Testis (tissue), 2 donors: ENCODE measurements at regions not wholly inside any gene's neighbourhood (a gene's known extent, or its start where the extent isn't known, plus 50 kb on each side); places are given as distances from the start of the nearest gene placed in this dataset.

Experiments used
- DNase-seq: peaks from one replicate; pipeline ENCODE4 v3.0.0-alpha.2; 2019
- H3K27ac ChIP-seq, 2 donors: fragments of 200-600 bp; sonication (generic); one replicate each; pipeline ENCODE4 v1.5.1; 2019
- H3K27me3 ChIP-seq: fragments of 200-600 bp; sonication (generic); one replicate; pipeline ENCODE4 v1.5.1; 2019
- H3K36me3 ChIP-seq: fragments of 200-600 bp; sonication (generic); one replicate; pipeline ENCODE4 v1.5.1; 2017; ENCODE audit warnings: low read depth; ENCODE audit errors: missing control alignments
- H3K4me1 ChIP-seq: fragments of 200-600 bp; sonication (generic); one replicate; pipeline ENCODE4 v1.5.1; 2019
- H3K4me3 ChIP-seq, 2 donors: fragments of 200-600 bp; sonication (generic); one replicate each; pipeline ENCODE4 v1.5.1; 2017 to 2019
- H3K9me3 ChIP-seq: fragments of 200-600 bp; sonication (generic); one replicate; pipeline ENCODE4 v1.5.1; 2017
- POLR2A ChIP-seq: fragments of 450-650 bp; IDR thresholded peaks from one replicate; pipeline ENCODE4 v1.6.1; 2017; ENCODE audit warnings: antibody characterized with exemption, mild to moderate bottlenecking, moderate library complexity
- WGBS, 2 donors: methylation state at CpG; one replicate each; pipeline ENCODE4 v1.1.5; 2018; 5-methylcytosine and 5-hydroxymethylcytosine counted together
- intact Hi-C: fragments of 100-400 bp; cut with DNase I; formaldehyde crosslinking; loops from one replicate; pipeline ENCODE4 v1.15.1; 2023; ENCODE audit warnings: low total_unique reads
- TF ChIP-seq, protein P1 (sequence below), 3 experiments: fragments of 450-650 bp in 2 of 3; fragments of 200-600 bp in 1 of 3; sonication (generic) in 1 of 3; IDR thresholded peaks; one replicate each; pipeline ENCODE4 v1.5.1; 2016 to 2019; ENCODE audit warnings: antibody characterized with exemption in 3 of 3, mild to moderate bottlenecking in 2 of 3, moderate library complexity in 1 of 3

DNA sequence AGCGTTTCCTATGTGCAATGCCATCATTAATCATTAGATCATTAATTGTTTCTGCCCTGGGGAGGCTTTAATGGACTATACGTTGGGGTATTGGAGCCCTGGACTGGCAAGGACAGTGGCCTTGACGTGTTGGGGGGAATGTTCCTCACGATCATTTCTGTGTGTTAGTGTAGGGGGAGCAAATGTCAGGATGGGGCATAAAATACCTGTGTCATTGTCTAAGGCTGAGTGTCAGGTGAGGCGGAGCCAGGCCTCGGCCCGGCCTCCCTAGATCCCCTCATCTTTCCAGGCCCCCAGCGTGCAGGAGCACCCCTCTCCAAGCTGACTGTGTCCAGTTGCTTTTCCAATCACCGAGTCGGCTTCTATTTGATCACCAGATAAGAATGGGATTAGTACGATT, 346.4 kb upstream of the SHH start:
- DNase-seq = no peak
- H3K27ac ChIP-seq = no peak overlapping the region
- H3K4me1 ChIP-seq = no peaks in the 10 kb centered on the region
- H3K36me3 ChIP-seq = no peaks in the 10 kb centered on the region
- no peaks in the 10 kb centered on the region for H3K27me3 ChIP-seq
- no peaks in the 10 kb centered on the region for H3K9me3 ChIP-seq
- 86 to 88% methylated on average over 11 of the region's 11 CpGs for WGBS, 2 donors
- intact Hi-C loops = no loop called here
- TF ChIP-seq, protein P1, sequence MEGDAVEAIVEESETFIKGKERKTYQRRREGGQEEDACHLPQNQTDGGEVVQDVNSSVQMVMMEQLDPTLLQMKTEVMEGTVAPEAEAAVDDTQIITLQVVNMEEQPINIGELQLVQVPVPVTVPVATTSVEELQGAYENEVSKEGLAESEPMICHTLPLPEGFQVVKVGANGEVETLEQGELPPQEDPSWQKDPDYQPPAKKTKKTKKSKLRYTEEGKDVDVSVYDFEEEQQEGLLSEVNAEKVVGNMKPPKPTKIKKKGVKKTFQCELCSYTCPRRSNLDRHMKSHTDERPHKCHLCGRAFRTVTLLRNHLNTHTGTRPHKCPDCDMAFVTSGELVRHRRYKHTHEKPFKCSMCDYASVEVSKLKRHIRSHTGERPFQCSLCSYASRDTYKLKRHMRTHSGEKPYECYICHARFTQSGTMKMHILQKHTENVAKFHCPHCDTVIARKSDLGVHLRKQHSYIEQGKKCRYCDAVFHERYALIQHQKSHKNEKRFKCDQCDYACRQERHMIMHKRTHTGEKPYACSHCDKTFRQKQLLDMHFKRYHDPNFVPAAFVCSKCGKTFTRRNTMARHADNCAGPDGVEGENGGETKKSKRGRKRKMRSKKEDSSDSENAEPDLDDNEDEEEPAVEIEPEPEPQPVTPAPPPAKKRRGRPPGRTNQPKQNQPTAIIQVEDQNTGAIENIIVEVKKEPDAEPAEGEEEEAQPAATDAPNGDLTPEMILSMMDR (IDR thresholded peaks at IDR 0.05) = no peak
- TF ChIP-seq POLR2A = no peak
- no peak overlapping the region for H3K4me3 ChIP-seq

DNA sequence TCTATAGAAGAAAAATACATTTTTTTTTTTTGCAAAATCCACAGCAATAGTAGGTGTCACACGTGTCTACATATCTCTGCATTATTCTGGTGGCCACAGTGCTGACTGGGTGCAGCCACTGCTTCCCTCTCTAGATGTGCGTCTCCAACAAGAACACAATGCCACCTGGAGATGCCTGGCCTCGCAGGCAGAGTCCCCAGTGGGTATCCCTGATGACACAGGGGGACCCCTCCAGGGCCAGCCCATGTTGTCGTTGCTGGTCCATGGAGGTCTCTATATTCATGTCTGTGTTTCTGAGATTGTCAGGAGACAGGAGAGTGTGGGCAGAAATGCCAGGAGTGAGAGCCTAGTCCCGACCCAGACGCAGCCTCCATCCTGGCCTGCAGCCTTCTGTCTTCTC, 345.9 kb upstream of the SHH start:
- no peak for TF ChIP-seq POLR2A
- TF ChIP-seq, protein P1 (IDR thresholded peaks at IDR 0.05) = no peak
- H3K27me3 ChIP-seq = no peaks in the 10 kb centered on the region
- no peaks in the 10 kb centered on the region for H3K9me3 ChIP-seq
- no peak overlapping the region for H3K4me3 ChIP-seq
- H3K27ac ChIP-seq = no peak overlapping the region
- intact Hi-C loops = no loop called here
- WGBS, 2 donors = 88 to 91% methylated on average over 6 of the region's 6 CpGs
- no peaks in the 10 kb centered on the region for H3K36me3 ChIP-seq
- DNase-seq = no peak
- no peaks in the 10 kb centered on the region for H3K4me1 ChIP-seq

DNA sequence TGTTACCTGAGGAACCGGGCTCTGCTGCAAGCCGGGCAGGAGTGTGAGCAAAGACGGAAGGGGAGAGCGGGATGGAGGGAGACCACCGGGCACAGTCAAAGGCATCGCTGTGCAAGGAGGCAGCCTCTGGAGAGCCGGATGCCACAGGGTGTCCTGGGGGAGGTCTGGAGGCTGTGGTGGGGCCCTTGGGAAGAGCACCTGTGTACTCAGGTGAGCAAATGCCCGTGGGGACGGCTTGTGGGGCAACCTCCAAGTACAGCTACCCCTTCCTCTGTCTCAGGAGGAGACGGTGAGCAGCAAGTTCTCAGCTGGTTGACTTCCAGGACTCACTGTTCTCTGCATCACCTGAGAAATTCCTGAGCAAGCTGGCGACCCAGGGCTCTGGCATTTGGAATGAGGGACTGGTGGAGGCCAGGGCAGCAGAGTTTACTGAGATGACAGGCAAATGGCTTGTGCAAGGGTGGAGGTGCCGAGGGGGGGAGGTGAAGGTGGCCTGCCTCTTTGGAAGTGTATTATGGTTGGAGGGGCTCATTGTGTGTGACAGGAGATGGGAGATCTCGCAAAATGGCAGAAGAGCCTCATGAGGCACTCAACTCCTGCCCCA, 345.2 kb upstream of the SHH start:
- no peaks in the 10 kb centered on the region for H3K9me3 ChIP-seq
- intact Hi-C loops = no loop called here
- no peaks in the 10 kb centered on the region for H3K27me3 ChIP-seq
- no peak for TF ChIP-seq POLR2A
- TF ChIP-seq, protein P1 (IDR thresholded peaks at IDR 0.05) = no peak
- H3K36me3 ChIP-seq = no peaks in the 10 kb centered on the region
- no peaks in the 10 kb centered on the region for H3K4me1 ChIP-seq
- no peak for DNase-seq
- 79 to 92% methylated on average over 5 to 13 of the region's 13 CpGs for WGBS, 2 donors
- H3K4me3 ChIP-seq = no peak overlapping the region
- no peak overlapping the region for H3K27ac ChIP-seq

DNA sequence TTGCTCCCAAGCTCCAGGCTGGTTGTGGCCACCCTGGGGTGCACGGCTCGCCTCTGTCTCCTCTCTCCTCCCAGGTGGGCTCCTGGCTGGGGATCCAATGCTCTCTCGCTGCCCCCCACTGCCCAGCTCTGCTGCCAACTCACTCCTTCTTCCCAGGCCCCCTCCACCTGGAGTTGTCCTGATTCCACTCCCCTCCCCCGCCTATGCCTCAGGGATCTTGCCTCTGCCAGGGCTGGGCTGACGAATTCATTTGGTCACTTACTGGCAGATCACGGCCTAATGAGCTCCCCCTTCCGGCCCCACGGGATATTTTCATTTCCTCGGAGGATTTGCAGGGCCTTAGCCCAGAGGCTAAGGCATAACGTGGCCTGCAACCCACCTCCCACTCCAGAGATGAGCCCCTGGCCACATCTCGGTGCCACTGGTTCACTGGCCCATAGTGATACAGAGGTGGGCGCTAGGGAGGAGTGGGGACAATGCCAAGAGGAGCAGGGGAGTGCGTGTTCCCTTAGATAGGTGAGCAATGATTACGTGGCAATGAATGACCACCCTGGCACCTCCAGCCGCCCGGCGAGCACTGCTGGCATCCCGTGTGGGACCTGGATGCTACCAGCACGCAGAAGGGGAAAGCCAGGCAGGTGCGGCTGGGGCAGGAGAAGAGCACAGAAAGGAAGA, 344.6 kb upstream of the SHH start:
- no peaks in the 10 kb centered on the region for H3K36me3 ChIP-seq
- no peaks in the 10 kb centered on the region for H3K4me1 ChIP-seq
- no peaks in the 10 kb centered on the region for H3K27me3 ChIP-seq
- no peak for TF ChIP-seq POLR2A
- TF ChIP-seq, protein P1 (IDR thresholded peaks at IDR 0.05) = peak in 1 of 3 experiments; percentile 28
- WGBS, 2 donors = 61 to 63% methylated on average over 11 to 20 of the region's 20 CpGs
- no peaks in the 10 kb centered on the region for H3K9me3 ChIP-seq
- no peak overlapping the region for H3K4me3 ChIP-seq
- DNase-seq = peak; percentile 57
- no peak overlapping the region for H3K27ac ChIP-seq
- intact Hi-C loops = no loop called here
